GM19468 (cell line): ENCODE measurements at regions not wholly inside any gene's neighbourhood (a gene's known extent, or its start where the extent isn't known, plus 50 kb on each side); places are given as distances from the start of the nearest gene placed in this dataset.

Experiments used
- ATAC-seq: cut with Tn5 transposase; IDR thresholded peaks from one replicate; pipeline ENCODE4 v1.9.1; 2021; ENCODE audit warnings: mild to moderate bottlenecking, moderate library complexity, moderate number of reproducible peaks; ENCODE audit not compliant: unreplicated experiment; ENCODE audit errors: extremely low read depth

DNA sequence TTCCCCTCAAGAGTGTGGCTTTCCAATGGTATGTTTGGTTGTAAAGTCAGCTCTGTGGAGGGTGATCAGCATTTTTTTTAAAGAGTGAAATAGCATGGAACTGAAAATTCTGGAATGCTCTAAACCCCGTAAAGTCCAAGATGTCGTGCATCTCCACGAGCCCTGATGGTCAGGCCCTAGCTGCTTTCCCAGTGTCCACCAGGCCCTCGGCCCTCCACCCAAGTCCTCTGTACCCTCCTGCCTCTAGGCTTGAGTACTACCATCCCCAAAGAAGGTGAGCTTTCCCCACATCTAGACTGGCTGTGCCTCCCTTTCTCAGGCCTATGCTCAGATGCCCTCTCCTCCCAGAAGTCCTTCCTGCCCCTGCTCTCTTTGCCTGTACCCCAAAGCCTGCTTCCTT is 280.3 kb downstream of the GADD45G start:
- ATAC-seq = no peak

DNA sequence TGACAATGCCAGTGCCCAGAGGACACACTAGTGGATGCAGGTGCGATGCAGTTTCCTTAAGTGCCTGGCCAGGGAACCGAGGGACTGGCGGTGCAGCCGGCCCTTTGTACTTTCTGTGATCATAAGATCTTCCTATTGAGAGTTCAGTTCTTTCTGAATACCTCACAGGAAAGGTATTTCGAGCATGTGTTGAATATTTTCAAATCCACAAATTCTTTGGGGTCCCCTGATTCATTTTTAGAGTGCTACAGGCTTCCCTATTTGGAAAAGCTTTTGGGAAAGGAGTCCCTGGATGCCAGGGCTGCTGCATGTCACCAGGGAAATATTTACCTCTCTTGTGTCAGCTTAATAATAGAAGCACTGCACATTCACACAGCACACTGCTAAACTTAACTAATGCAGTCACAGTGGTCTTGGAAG is 281.5 kb downstream of the GADD45G start:
- no peak for ATAC-seq

DNA sequence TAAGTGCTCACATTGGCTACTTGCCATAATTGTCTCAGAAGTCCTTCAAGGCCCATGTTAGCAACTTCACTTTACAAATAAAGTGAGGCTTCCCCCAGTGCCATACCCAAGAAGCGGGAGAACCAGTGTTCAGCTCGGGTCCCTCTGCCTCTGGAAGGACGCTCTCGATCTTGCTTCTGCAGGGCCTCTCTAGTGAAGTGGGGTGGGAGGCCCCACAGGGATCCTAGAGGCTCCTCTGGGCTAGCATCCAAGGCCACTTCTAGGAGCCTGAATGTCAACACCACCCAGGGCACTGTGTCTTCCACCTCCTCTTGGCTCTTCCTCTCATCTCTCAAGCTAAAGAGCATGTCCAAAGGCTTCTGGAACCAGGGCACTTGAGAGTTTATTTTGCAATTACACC is 282.5 kb downstream of the GADD45G start:
- no peak for ATAC-seq

DNA sequence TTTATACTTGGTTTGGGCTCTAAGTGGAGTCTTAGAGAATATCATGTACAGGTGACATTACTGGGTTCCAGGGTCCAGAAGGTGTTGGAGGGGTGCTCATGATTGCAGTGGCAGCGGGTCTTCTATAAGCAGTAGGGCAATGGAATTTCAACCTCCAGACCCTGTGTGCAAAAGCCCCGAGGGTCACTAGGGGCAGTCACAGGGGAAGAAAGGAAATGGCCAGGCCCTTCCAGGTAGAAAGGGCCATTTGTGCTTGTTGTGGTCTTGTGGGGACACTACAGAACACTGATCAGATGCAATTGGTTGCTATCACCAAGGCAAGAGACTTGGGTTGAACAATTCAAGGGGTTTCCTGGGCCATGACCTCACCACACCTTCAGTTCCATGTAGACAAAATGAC is 283.4 kb downstream of the GADD45G start:
- ATAC-seq = no peak

DNA sequence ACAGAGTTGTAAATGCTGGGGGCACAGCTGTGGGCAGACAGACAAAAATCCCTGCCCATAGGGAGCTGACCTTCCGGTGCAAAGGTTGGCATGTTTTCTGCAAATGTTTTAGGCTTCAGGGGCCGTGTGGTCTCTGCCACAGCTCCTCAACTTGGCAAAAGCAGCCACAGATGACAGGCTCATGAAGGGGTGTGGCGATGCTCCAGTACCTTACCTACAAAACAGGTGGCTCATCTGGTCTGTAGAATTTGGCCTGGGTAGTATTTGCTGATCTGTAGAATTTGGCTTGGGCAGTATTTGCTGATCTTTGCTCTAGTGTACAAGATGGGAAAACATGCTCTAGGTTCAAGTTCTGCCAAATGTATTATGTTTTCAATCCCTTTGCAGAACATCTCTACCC is 283.9 kb downstream of the GADD45G start:
- ATAC-seq = no peak

DNA sequence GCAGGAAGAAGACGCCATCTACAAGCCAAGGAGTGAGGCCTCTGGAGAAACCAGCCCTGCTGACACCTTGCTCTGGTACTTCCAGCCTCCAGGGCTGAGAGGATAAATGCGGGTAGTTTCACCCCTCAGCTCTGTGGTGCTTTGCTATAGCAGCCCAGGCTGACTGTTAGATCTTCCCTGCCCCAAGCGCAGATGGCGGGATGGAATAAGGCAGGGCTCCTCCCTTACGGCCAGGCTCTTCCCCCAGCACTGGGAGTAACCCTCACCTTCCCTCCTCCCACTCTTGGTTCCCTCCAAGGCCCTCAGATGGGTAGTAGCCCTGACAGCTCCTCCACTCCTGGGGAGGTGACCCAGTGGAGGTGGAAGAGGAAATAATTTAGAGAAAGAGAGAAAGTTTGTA is 285.1 kb downstream of the GADD45G start:
- no peak for ATAC-seq

DNA sequence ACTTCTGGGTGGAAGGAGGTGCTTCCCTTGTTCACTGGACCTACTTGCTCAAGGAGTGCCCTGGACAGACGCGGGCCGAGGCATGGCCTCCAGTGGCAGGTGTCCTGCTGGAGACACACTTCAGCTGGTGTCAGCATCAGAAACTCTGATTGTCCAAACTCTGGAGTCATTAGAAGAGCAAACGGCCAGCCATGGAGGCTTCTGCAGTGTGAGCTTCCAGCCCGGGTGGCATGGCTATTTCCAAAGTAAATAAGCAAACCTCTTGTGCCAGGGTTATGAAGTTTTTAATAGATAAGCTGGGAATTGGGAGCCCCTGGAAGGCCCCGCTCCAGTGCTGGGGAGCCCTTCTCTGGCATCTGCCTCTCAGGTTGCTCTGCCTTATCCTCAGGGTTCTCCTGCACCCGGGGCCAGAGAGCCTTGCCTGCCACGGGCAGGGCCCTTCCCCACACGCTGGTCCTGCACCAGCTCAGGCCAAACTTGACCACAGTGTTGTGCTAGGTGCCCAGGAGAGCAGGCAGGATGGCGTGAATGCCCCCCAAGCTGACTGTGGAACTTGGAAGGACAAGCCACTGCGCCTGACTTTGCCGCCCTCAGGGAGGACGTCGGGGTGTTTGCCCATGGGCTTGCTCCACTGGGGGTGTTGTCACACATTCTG is 285.6 kb downstream of the GADD45G start:
- no peak for ATAC-seq

DNA sequence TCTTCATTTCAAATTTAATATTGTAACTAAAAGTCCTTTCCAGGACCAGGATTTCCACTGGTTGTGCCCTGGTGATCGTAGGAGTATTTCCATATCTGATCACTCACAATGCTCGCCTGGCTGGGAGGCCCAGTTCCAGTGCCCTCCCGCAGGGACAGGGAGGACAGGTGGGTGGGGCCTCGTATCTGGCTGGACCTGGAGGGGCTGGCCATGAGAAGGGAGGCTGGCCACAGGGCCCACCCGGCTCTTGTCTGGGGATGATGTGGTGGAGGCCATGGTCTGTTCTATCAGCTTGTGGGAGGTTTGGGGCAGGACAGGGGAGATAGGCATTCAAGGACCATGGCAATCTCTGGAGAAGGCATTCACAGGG is 286.4 kb downstream of the GADD45G start:
- ATAC-seq = no peak

DNA sequence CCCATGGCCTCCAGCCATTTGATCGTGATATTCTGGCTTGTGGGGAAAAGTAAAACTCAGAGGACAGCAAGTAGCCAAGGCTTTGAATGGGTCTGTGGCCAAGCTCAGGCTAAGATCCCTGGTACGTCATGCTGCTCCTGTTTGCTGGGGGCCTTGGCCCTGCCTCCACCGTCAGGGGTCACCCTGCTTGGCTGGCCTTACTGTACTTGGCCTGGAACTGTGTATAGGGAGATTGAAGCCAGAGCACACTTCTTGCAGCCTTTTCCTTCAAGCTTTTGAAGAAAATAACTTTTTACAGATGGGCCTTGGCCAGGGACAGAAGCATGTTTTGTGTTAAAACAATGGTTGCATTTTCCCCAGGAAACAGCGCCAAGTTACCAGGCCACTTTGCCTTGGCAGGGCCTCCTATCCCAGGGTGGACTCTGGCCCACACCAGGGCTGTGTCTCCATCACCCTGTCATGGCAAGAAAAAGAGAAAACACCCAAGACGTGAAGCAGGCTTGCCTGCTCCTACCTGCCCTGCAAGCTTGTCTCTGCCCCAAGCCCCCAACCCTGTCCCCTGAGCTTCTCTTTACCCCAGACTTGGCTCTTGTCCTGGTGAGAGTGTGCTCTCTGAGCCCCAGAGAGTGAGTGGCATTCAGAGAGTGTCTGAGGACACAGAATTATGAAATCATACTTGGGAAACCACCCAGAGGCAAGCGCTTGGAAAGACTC is 286.9 kb downstream of the GADD45G start:
- no peak for ATAC-seq

DNA sequence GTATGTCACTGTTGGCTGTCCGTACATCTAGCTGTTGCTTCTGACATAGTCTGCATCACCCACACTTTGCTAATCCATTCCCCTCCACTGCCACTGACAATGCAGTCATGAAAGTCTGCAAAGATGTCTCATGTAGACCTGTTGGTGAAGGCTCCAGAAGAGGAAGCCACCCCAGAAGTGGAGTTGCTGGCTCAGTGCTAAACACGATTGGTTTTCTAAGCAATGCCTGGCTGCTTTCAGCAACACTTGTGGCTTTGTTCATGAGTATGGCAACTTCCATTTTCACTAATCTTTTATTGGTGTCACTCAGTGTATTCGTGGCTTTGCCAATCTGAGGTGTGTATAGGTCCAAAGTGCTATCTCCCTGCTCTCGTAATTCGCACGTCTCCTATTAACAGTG is 288.1 kb downstream of the GADD45G start:
- no peak for ATAC-seq

DNA sequence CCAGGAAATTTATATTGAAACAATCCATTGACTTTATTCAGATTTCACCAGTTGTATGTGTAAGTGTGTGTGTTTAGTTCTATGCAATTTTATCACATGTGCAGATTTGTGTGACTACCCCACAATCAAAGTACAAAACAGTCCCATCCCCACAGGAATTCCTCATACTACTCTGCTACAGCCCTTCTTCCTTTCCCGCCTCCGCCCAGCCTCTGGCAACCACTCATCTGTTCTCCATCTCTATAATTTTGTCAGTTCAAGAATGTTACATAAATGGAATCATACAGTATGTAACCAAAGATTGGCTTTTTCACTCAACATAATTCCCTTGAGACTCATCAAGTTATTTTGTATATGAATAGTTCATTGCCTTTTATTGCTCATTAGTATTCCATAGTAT is 289.1 kb downstream of the GADD45G start:
- no peak for ATAC-seq

DNA sequence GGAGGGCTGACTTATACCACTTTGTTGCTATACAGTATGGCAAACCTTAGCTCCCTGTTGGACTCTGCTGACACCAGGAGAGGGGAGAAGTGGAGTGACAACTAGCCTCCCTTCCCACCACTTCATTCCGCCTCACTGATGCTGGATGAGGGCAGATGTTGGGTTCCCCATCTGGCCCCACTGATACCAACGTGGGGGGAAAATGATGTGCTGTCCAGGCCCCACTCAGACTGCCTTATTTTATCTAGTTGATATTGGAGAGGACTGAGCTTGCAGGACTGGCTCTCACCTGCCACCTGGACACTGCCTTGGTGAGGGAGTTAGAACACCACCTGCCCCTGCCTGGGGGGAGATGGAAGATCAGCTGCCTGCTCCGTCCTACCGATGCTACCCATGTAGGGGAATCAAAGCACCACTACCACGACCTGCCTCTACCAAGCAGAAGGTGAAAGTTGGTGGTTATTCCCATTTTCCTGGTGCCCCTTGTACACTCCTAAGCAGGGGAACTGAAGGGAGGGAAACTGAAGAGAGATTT is 292.1 kb downstream of the GADD45G start:
- ATAC-seq = no peak

DNA sequence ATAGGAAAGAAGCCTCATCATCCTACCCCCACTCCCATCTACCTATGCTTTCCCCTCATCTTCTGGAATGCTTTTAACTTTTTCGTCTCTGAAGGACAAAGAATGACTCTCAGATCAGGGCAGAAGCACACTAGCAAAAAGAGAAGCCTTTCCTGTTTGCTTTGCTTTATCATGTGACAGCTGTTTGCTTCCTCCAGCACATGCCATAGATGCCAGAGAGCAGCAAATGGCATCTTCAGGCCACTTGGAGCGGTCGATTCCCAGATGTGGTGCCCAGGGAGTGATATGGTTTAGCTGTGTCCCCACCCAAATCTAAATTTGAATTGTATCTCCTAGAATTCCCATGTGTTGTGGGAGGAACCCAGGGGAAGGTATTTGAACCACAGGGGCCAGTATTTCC is 294.8 kb downstream of the GADD45G start:
- no peak for ATAC-seq

DNA sequence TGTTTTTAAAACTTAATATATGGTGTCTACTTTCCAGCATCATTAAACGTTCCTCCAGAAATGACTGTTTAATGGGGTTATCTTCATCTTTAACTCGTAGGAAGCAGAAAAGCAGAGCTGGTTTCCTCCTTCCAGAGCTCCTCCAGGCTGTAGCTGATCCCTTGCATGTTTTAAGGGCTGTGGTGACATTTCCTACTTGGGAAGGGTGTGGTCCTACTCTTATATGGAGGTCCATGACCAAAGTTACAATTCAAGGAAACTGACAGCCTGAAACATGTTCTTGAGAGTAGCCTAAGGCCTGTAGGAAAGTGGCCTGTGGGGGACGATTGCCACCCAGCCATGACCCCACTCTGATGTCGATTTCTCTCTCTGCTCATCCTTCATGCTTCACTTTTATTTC is 297.1 kb downstream of the GADD45G start:
- no peak for ATAC-seq

DNA sequence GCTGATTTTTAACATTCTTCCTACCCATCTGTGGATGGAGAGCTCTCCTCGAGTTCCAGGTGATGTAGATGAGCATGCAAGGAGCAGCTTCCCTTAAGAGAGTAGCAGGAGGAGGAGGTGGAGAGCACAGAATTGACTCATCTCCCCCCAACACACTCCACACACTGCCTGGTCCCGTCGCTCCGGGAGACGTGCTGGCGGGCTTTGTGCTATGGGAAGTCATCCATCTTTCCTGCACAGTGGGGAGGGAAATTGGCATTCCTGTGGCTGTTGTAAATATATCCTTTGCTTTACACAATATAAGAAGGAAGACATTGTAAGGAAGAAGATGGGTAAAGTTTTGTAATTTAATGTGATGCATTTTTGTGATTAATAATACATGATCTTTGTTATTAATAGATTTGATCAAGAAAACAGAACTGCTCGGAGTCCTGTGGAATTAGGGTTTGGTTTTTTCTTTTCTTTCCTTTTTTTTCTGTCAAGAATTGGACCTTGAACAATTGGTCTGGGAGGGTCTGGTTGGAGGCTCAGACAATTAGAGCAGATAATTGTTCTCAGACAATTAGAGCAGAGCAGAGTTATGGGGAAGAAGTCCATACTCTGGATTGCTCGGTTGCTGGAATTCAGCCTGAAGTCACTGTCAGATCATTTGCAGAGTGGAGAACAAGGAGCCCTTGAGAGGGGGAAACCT is 297.8 kb downstream of the GADD45G start:
- ATAC-seq = no peak

DNA sequence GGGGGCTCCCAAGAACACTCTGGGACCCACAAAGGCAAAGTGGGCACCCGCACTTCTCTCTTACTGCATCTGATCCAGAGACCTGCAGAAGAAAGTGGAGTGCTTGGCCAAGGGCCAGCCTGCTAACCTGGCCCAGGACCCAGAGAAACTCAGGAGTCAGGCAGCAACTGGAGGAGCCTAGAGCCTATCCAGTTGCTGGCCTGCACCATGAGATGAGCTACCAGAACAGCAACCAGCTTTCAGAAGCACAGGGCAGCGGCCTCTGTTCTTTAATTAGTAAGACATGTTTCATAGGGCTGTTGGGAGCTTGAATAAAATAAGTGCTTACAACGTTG is 298.3 kb downstream of the GADD45G start:
- ATAC-seq = no peak

DNA sequence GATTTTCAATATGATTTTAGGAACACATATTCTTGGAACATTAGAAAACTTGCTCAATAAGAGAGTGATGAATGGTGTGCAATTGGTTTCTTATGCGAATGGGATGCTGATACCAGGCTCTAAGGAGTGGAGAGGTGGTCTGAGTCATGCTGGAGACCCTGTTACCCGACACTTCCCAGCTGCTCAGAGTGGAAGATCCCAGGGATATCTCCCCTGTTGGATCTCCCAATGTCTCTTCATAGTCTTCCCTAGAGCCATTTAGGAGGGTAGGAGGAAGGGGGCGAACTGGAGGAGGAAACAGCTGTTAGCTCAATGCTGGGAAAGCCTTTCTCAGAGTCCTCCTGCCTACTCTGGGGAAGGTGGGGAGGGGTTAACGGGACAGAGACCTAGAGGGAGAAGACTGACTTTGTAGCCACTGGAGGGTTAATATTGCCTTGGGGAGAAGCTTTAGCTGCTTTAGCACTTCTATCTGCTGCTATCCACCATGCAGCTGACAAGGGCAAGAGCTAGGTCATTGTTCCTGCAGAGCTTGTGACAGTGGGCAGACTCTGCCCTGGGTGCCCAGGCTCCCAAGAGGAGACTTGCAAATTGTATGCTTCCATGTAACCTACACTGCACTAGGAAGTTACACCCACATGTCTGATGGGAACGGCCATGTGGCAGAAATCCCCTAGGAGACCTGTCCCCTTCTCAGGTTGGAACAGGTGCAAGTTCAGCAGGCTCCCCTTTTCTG is 301.0 kb downstream of the GADD45G start:
- no peak for ATAC-seq

DNA sequence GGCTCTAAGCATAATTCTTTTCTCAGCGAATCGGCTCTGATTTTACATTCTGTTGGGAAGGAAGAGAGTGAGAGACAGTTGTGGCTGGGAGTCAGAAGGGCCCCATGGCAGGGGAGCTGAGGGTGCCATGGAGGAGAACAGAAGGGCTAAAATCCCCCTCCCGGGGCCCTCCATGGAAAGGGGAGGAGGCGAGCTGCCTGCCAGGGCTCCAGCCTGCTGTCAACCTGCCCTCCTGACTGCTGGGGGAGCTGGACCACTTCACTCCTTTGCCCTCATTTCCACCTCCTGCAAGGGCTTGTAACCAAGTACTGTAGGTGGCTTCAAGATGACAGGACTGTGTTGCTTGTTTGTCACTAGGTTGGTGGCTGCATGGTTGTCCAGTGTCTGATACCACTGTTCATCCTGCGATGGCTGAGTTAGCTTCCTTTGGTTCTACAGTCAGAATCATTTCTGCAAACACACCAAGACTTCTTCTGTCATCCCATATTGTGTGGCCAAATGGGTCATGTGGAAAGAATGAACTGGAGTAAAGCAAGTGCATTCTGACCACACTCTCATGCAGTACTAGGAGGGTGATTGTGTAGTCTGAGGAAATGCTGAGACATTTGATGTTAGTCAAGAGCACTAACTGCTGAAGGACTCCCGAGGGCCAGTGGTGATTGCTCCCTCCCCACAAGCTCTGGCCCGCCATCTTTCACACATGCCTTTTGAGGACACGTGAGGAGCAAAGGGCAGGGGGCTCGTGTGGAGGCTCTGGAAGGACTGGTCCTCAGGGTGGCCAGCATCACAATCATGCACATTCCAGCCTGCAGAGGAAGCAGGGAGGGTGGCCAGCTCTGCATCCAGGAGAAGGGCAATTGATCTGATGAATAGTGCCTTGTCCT is 307.2 kb downstream of the GADD45G start:
- ATAC-seq = no peak

DNA sequence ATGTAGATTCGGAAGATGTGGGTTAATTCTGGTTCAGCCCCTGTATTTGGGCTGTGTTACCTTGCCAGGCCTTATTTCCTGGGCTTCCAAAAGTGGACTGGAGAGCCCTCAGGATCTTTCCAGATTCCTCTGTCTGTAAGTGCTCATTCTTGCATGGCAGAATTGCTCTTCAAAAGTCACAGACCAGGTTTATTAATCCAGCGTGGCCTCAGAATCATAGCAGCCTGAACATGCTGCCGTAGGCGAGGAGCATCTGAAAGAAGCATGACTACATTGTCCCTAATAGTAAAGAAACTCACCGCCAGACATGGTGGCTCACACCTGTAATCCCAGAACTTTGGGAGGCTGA is 307.8 kb downstream of the GADD45G start:
- ATAC-seq = no peak

DNA sequence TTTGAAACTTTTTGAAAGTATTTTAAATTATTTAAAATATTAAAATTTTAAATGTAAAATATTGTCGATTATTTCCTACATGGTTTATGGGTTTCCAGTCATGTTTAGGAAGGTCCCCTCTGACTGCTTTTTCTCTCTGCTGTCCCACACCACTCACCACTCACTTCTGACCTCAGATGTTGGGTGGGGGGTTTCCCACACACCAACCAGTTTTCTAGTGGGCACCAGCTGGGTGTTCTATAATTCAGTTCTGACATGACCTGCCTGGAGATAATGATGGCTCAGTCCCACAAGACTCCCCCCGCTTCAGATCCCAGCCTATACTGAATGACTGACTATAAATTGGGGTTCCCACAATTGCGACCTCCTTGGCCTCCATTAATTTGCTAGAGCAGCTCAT is 310.4 kb downstream of the GADD45G start:
- no peak for ATAC-seq
